Spleen (tissue), 11 donors: ENCODE measurements at regions not wholly inside any gene's neighbourhood (a gene's known extent, or its start where the extent isn't known, plus 50 kb on each side); places are given as distances from the start of the nearest gene placed in this dataset.

Source experiments
- DNase-seq: peaks from one replicate; pipeline ENCODE4 v3.0.0-alpha.2; 2020
- H3K27ac ChIP-seq, 8 donors: fragments of 200-600 bp; sonication (generic) in 7 of 8; 1 replicate in 4 of 8; 2 replicates in 4 of 8; pipeline versions ENCODE4 v1.5.0 to v1.8.0; 2016 to 2021; ENCODE audit warnings: inconsistent platforms in 4 of 8, mild to moderate bottlenecking in 4 of 8, moderate library complexity in 1 of 8
- H3K27me3 ChIP-seq, 7 donors: fragments of 200-600 bp; sonication (generic) in 6 of 7; replicated peaks in 1 of 7; 1 replicate in 4 of 7; 2 replicates in 3 of 7; pipeline versions ENCODE4 v1.5.0 to v1.8.0; 2016 to 2021; ENCODE audit warnings: inconsistent platforms in 3 of 7, mild to moderate bottlenecking in 1 of 7
- H3K36me3 ChIP-seq, 6 donors: fragments of 200-600 bp; sonication (generic) in 5 of 6; 1 replicate in 4 of 6; 2 replicates in 2 of 6; pipeline versions ENCODE4 v1.5.0 to v1.8.0; 2016 to 2021; ENCODE audit warnings: inconsistent platforms in 2 of 6
- H3K4me1 ChIP-seq, 6 donors: fragments of 200-600 bp; sonication (generic) in 5 of 6; 1 replicate in 3 of 6; 2 replicates in 3 of 6; pipeline versions ENCODE4 v1.5.0 to v1.8.0; 2016 to 2021; ENCODE audit warnings: inconsistent platforms in 3 of 6
- H3K4me3 ChIP-seq, 8 donors: fragments of 200-600 bp; sonication (generic) in 7 of 8; 1 replicate in 4 of 8; 2 replicates in 4 of 8; pipeline versions ENCODE4 v1.5.0 to v1.8.0; 2016 to 2021; ENCODE audit warnings: inconsistent platforms in 4 of 8, mild to moderate bottlenecking in 4 of 8, moderate library complexity in 2 of 8
- H3K9me3 ChIP-seq, 8 donors: fragments of 200-600 bp; sonication (generic) in 7 of 8; 1 replicate in 4 of 8; 2 replicates in 4 of 8; pipeline versions ENCODE4 v1.5.0 to v1.8.0; 2016 to 2021; ENCODE audit warnings: inconsistent platforms in 4 of 8
- CTCF ChIP-seq, 11 experiments: fragments of 200-600 bp in 7 of 11; fragments of 450-650 bp in 4 of 11; sonication (generic) in 4 of 11; IDR thresholded peaks in 8 of 11; conservative IDR thresholded peaks in 3 of 11; 1 replicate in 7 of 11; 2 replicates in 4 of 11; pipeline versions ENCODE4 v1.4.0 to v1.8.0; 2016 to 2021; ENCODE audit warnings: antibody characterized with exemption in 11 of 11, inconsistent platforms in 4 of 11, mild to moderate bottlenecking in 1 of 11
- POLR2A ChIP-seq, 3 donors: fragments of 450-650 bp; IDR thresholded peaks; one replicate each; pipeline ENCODE4 v1.5.1; 2017; ENCODE audit warnings: antibody characterized with exemption in 3 of 3, mild to moderate bottlenecking in 1 of 3
- POLR2AphosphoS5 ChIP-seq, 3 donors: sonication (generic); formaldehyde crosslinking; IDR thresholded peaks; one replicate each; pipeline ENCODE4 v1.5.1; 2017; ENCODE audit warnings: antibody characterized with exemption in 3 of 3
- WGBS, 5 donors: extraction: QIAGEN DNeasy Blood & Tissue Kit in 3 of 5; methylation state at CpG; one replicate each; pipeline versions ENCODE4 v1.1.5 to v1.1.7; 2013 to 2018; 5-methylcytosine and 5-hydroxymethylcytosine counted together
- intact Hi-C: fragments of 100-400 bp; cut with DNase I; formaldehyde crosslinking; loops from one replicate; pipeline ENCODE4 v1.15.0; 2023; ENCODE audit warnings: low total_unique reads
- donor health status: healthy with polysubstance abuse.
- donor health status: DM: no; HTN: no; CAD: no; lungs with moderate emphysema.
- donor health status: DM: no; HTN: no; CAD: no.
- donor health status: Bipolar disorder and iron deficiency.
- donor health status: healthy.
- donor health status: DM: no; HTN: no; CAD: no.
- donor health status: DM: yes; HTN: yes; CAD: no.

- WGBS, 5 donors, result 83 to 89% (median 85%) methylated on average over 9 to 11 of the region's 11 CpGs
- Histone ChIP-seq H3K27me3 (peaks cover 0 to 8% (median 0%) of the 10 kb centered on the region in 7 donors), H3K36me3 (no peaks in the 10 kb centered on the region), H3K9me3 (peaks cover 0 to 23% (median 17%) of the 10 kb centered on the region in 8 donors), H3K4me1 (no peaks in the 10 kb centered on the region), H3K27ac (no peak overlapping the region), H3K4me3 (no peak overlapping the region)
- DNase-seq, result no peak
- intact Hi-C loops, result no loop called here
- no peak for TF ChIP-seq CTCF (IDR thresholded peaks at IDR 0.05 in 8 of 11, conservative IDR thresholded peaks at IDR 0.05 in 3 of 11)
- no peak for TF ChIP-seq POLR2AphosphoS5 (IDR thresholded peaks at IDR 0.05)
- TF ChIP-seq POLR2A (IDR thresholded peaks at IDR 0.05), result no peak
Measured at GRCh38 chr10:42883993-42884983, 101.7 kb downstream of the BMS1 start.

- H3K4me1 ChIP-seq, result no peaks in the 10 kb centered on the region
- H3K27me3 ChIP-seq, result peaks cover 0 to under 1% (median 0%) of the 10 kb centered on the region in 7 donors
- intact Hi-C loops, result no loop called here
- no peak overlapping the region for H3K27ac ChIP-seq
- no peak for DNase-seq
- WGBS, 5 donors, result 82 to 92% (median 89%) methylated on average over 7 to 8 of the region's 8 CpGs
- TF ChIP-seq POLR2AphosphoS5 (IDR thresholded peaks at IDR 0.05) (no peak), CTCF (IDR thresholded peaks at IDR 0.05 in 8 of 11, conservative IDR thresholded peaks at IDR 0.05 in 3 of 11) (no peak), POLR2A (IDR thresholded peaks at IDR 0.05) (no peak)
- no peaks in the 10 kb centered on the region for H3K36me3 ChIP-seq
- no peak overlapping the region for H3K4me3 ChIP-seq
- peaks cover 0 to 23% (median 17%) of the 10 kb centered on the region in 8 donors for H3K9me3 ChIP-seq
Measured at GRCh38 chr10:42885491-42886270, 103.1 kb downstream of the BMS1 start.

- no peak for DNase-seq
- intact Hi-C loops, result no loop called here
- Histone ChIP-seq H3K36me3 (no peaks in the 10 kb centered on the region), H3K4me3 (no peak overlapping the region), H3K27ac (no peak overlapping the region), H3K4me1 (no peaks in the 10 kb centered on the region), H3K9me3 (peaks cover 0 to 5% (median 2%) of the 10 kb centered on the region in 8 donors), H3K27me3 (peaks cover 0 to 6% (median 0%) of the 10 kb centered on the region in 7 donors)
- TF ChIP-seq CTCF (IDR thresholded peaks at IDR 0.05 in 8 of 11, conservative IDR thresholded peaks at IDR 0.05 in 3 of 11) (no peak), POLR2AphosphoS5 (IDR thresholded peaks at IDR 0.05) (no peak), POLR2A (IDR thresholded peaks at IDR 0.05) (no peak)
- WGBS, 5 donors, result 68 to 89% (median 86%) methylated on average over 1 of the region's 1 CpG
Measured at GRCh38 chr10:42887734-42888503, 105.3 kb downstream of the BMS1 start.
